ENCODE measurements at regions not wholly inside any gene's neighbourhood (a gene's known extent, or its start where the extent isn't known, plus 50 kb on each side); places are given as distances from the start of the nearest gene placed in this dataset.
A peak's percentile ranks its signal among the peaks of the same experiment; 100 is the strongest.

- Histone ChIP-seq H3K4me3 (no peak overlapping the region), H3K27ac (no peak overlapping the region), H3K4me1 (no peaks in the 10 kb centered on the region), H3K9ac (ENCODE audit: low read depth in 2 of 2, low read length in 2 of 2) (no peak overlapping the region), H3K27me3 (no peaks in the 10 kb centered on the region), H3K9me3 (no peaks in the 10 kb centered on the region), H3K36me3 (no peaks in the 10 kb centered on the region)
- intact Hi-C loops (cut with DNase I): loop anchor here (5.0 kb wide), 1 partner anchor 562 kb away; no protein-coding TSS in a partner anchor
- TF ChIP-seq, protein P1, sequence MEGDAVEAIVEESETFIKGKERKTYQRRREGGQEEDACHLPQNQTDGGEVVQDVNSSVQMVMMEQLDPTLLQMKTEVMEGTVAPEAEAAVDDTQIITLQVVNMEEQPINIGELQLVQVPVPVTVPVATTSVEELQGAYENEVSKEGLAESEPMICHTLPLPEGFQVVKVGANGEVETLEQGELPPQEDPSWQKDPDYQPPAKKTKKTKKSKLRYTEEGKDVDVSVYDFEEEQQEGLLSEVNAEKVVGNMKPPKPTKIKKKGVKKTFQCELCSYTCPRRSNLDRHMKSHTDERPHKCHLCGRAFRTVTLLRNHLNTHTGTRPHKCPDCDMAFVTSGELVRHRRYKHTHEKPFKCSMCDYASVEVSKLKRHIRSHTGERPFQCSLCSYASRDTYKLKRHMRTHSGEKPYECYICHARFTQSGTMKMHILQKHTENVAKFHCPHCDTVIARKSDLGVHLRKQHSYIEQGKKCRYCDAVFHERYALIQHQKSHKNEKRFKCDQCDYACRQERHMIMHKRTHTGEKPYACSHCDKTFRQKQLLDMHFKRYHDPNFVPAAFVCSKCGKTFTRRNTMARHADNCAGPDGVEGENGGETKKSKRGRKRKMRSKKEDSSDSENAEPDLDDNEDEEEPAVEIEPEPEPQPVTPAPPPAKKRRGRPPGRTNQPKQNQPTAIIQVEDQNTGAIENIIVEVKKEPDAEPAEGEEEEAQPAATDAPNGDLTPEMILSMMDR (IDR thresholded peaks at IDR 0.05): no peak
- DNase-seq: no peak
Observed at GRCh38 chr6:169954977-169955376, 203.6 kb downstream of the ERMARD start.

GRCh38 chr6:169953686-169954085 lies 202.3 kb downstream of the ERMARD start:
- no peak overlapping the region for H3K4me3 ChIP-seq
- H3K9me3 ChIP-seq: no peaks in the 10 kb centered on the region
- intact Hi-C loops (cut with DNase I): loop anchor here (5.0 kb wide), 1 partner anchor 564 kb away; no protein-coding TSS in a partner anchor
- no peaks in the 10 kb centered on the region for H3K36me3 ChIP-seq
- no peaks in the 10 kb centered on the region for H3K27me3 ChIP-seq
- H3K9ac ChIP-seq (ENCODE audit: low read depth in 2 of 2, low read length in 2 of 2): no peak overlapping the region
- peak; percentile 8 for DNase-seq
- H3K27ac ChIP-seq: no peak overlapping the region
- TF ChIP-seq, protein P1 (IDR thresholded peaks at IDR 0.05): no peak
- no peaks in the 10 kb centered on the region for H3K4me1 ChIP-seq

DNA sequence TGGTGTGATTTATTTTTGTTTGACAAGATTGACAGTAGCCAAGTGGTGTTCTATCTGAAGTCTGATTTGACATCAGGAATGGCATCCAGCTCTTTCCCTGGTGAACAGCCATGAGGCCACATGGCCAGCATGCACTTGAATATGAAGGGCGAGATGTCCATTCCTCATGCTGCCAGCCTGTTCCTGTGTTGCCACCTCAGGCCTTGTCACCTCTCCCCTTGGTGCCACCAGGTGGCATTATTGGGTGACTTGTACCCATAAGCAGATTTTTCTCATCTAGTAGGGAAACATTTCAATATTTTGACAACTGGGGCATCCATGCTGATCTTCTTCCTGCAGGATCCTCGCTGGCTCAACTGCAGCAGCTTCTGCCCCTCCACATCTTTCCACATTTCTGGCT lies 199.1 kb downstream of the ERMARD start:
- Histone ChIP-seq H3K9ac (ENCODE audit: low read depth in 2 of 2, low read length in 2 of 2) (no peak overlapping the region), H3K4me1 (no peaks in the 10 kb centered on the region), H3K9me3 (no peaks in the 10 kb centered on the region), H3K4me3 (no peak overlapping the region), H3K27me3 (no peaks in the 10 kb centered on the region), H3K36me3 (no peaks in the 10 kb centered on the region), H3K27ac (no peak overlapping the region)
- no peak for DNase-seq
- TF ChIP-seq, protein P1 (IDR thresholded peaks at IDR 0.05): peak; percentile 35
- intact Hi-C loops (cut with DNase I): loop anchor here (5.0 kb wide), 1 partner anchor 567 kb away; no protein-coding TSS in a partner anchor

GRCh38 chr6:169949511-169950097 lies 198.2 kb downstream of the ERMARD start:
- intact Hi-C loops (cut with DNase I): loop anchor here (5.0 kb wide), 1 partner anchor 568 kb away; no protein-coding TSS in a partner anchor
- TF ChIP-seq, protein P1 (IDR thresholded peaks at IDR 0.05): no peak
- Histone ChIP-seq H3K9ac (ENCODE audit: low read depth in 2 of 2, low read length in 2 of 2) (no peak overlapping the region), H3K27ac (no peak overlapping the region), H3K36me3 (no peaks in the 10 kb centered on the region), H3K27me3 (no peaks in the 10 kb centered on the region), H3K4me1 (no peaks in the 10 kb centered on the region), H3K4me3 (no peak overlapping the region), H3K9me3 (no peaks in the 10 kb centered on the region)
- no peak for DNase-seq

- no peak for DNase-seq
- Histone ChIP-seq H3K4me1 (no peaks in the 10 kb centered on the region), H3K27ac (no peak overlapping the region), H3K27me3 (no peaks in the 10 kb centered on the region), H3K36me3 (no peaks in the 10 kb centered on the region), H3K4me3 (no peak overlapping the region), H3K9ac (ENCODE audit: low read depth in 2 of 2, low read length in 2 of 2) (no peak overlapping the region), H3K9me3 (no peaks in the 10 kb centered on the region)
- TF ChIP-seq, protein P1 (IDR thresholded peaks at IDR 0.05): no peak
- intact Hi-C loops (cut with DNase I): no loop called here
Observed at GRCh38 chr6:169946971-169947370, 195.5 kb downstream of the ERMARD start.

Measured in colonic mucosa (tissue), 4 donors.